ENCODE measurements at regions not wholly inside any gene's neighbourhood (a gene's known extent, or its start where the extent isn't known, plus 50 kb on each side); places are given as distances from the start of the nearest gene placed in this dataset.

DNA sequence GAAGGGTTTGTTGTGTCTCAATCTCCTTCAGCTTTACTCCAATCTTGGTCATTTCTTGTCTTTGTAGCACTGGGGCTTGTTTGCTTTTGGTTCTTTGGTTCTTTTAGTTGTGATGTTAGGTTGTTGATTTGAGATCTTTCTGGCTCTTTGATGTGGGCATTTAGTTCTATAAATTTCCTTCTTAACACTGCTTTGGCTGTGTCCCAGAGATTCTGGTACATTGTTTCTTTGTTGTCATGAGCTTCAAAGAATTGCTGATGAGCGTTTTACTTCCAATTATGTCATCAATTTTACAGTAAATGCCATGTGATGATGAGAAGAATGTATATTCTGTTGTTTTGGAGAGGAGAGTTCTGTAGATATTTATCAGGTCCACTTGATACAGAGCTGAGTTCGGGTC is 353.3 kb downstream of the MAN2A1 start:
- DNase-seq, result no peak
- TF ChIP-seq GATA1 (IDR thresholded peaks at IDR 0.05; ENCODE audit: low read depth, low read length), result no peak
- TF ChIP-seq POLR2A (IDR thresholded peaks at IDR 0.05; ENCODE audit: low read length), result no peak

DNA sequence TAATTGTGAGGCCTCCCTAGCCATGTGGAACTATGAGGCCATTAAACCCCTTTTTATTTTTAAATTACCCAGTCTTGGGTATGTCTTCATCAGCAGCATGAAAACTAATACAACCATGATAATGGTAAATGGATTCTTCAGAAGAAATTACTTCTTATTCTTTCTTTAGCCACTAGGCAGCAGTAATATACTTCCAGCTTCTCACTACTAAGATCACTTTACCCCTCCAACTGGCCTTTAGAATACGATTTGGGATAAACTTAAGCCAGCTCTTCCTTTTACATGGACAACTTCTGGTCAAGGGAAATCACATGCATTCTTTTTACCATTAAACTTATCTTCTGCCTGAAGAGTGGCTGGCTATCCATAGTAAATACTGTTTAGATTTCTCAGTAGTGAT is 355.4 kb downstream of the MAN2A1 start:
- DNase-seq, result no peak
- no peak for TF ChIP-seq POLR2A (IDR thresholded peaks at IDR 0.05; ENCODE audit: low read length)
- TF ChIP-seq GATA1 (IDR thresholded peaks at IDR 0.05; ENCODE audit: low read depth, low read length), result no peak

DNA sequence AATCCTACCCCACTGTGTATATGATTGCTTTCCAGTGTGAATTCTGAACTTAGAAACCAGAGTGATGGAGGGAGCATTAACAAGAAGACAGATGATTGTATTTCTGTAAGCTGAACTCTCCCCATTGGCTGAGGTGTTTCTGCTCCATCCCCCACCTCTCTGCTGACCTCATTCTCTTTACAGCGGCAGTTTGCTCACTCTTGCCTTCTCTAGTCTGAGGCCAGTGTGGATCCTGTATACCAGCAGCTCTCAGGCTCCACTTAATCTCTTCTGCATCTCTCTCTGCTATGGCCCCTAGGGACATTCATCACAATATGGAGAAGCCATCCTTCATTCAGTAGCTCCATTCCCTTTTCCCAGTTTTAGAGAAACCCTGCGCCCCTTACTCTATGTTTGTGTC is 358.8 kb downstream of the MAN2A1 start:
- no peak for DNase-seq
- no peak for TF ChIP-seq POLR2A (IDR thresholded peaks at IDR 0.05; ENCODE audit: low read length)
- TF ChIP-seq GATA1 (IDR thresholded peaks at IDR 0.05; ENCODE audit: low read depth, low read length), result no peak

DNA sequence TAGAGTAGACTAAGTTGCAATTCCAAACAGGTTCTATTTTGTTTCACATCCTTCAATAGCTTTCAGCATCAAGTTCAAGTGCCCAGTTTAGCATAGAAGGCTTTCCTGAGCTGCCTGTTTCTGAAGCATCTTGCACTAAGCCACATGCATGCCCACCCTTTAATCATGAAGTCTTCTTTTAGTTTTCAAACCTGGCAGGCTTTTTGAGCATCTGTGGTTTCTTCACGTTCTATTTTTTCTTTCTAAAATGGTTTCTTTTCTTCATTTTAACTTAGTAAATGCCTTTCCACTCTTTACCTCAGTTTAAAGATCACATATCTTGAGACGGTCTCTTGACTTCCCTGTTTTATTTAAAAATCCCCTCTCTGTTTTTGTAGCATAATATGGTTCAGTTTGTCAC is 360.1 kb downstream of the MAN2A1 start:
- TF ChIP-seq GATA1 (IDR thresholded peaks at IDR 0.05; ENCODE audit: low read depth, low read length), result no peak
- no peak for TF ChIP-seq POLR2A (IDR thresholded peaks at IDR 0.05; ENCODE audit: low read length)

DNA sequence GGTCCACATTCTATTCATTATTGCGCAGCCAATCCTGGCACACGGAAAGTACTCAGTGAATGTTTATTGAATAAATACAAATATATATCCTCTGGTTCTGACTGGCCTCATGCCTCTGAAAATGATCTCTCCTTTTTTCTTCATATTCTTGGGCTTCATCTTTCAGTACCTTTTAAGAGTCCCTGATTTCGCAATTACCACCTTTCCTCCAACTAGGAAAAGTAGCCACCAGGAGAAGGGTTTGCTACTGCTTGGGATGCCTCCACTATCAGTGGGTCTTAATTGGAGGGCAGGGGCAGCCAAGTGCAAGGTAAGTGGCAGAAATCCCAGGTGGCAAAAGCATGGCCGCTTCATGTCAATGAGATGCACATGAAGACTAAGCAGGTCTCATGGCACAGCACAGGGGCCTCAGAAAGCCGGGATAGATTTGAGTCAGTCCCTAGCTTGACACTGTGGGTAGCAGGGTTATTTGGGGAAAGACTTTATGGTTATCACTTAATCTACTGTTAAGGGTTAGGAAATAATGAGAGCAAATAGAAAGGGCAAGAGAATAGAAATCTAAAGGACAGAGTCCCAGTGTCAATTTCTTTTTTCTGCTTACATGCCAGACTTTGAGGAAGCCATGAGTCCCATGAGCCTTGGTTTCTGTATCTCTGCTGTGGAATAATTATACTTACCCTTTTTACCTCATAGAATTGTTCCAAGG is 361.1 kb downstream of the MAN2A1 start:
- TF ChIP-seq POLR2A (IDR thresholded peaks at IDR 0.05; ENCODE audit: low read length) (no peak), GATA1 (IDR thresholded peaks at IDR 0.05; ENCODE audit: low read depth, low read length) (no peak)
- DNase-seq, result no peak

More for the DNA sequence above, 360.1 kb downstream of the MAN2A1 start:
- no peak for DNase-seq

DNA sequence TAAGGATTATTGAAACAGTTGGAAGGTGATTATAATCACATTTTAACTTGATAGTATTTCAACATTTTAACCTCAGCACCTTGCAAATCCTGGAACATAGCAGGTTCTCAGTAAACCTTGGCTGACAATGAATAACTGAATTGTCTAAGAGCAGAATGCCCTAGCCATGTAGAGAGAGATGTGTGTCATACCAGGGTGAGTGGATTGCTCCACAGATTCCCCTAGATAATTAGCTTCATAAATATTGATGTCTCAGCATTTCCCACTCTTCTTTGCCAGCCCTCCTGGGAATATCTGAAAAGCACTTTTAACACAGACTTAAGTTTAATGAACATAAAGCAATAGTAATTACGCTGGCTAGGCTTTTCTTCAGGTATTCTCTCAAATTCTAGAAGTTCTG is 363.5 kb downstream of the MAN2A1 start:
- TF ChIP-seq POLR2A (IDR thresholded peaks at IDR 0.05; ENCODE audit: low read length), result no peak
- no peak for TF ChIP-seq GATA1 (IDR thresholded peaks at IDR 0.05; ENCODE audit: low read depth, low read length)

DNA sequence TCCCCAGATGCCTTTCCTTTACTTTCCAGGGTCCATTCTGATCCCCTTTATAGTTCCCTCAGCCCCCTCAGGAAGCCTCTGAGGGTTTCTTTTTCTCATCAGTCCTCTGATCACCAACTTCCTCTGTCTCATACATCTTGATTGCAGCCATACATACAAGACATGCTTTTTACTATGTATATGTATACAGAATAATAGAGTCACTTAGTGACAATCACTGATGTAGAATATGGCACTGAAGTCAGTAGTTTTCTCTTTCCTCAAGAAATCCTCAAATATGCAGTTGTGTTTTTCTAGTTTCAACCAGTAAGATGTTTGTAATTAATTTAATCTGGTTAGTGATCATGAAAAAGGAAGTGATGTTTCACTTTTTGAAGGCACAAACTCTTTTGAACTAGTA is 364.1 kb downstream of the MAN2A1 start:
- no peak for DNase-seq
- TF ChIP-seq POLR2A (IDR thresholded peaks at IDR 0.05; ENCODE audit: low read length), result no peak

More for the DNA sequence above, 363.5 kb downstream of the MAN2A1 start:
- no peak for DNase-seq

GRCh38 chr5:110054240-110054639 is 364.5 kb downstream of the MAN2A1 start:
- peak; percentile 43 to 44 for DNase-seq
- TF ChIP-seq GATA1 (IDR thresholded peaks at IDR 0.05; ENCODE audit: low read depth, low read length) (no peak), POLR2A (IDR thresholded peaks at IDR 0.05; ENCODE audit: low read length) (no peak)

GRCh38 chr5:110055302-110055701 is 365.6 kb downstream of the MAN2A1 start:
- no peak for DNase-seq
- TF ChIP-seq POLR2A (IDR thresholded peaks at IDR 0.05; ENCODE audit: low read length) (no peak), GATA1 (IDR thresholded peaks at IDR 0.05; ENCODE audit: low read depth, low read length) (no peak)

DNA sequence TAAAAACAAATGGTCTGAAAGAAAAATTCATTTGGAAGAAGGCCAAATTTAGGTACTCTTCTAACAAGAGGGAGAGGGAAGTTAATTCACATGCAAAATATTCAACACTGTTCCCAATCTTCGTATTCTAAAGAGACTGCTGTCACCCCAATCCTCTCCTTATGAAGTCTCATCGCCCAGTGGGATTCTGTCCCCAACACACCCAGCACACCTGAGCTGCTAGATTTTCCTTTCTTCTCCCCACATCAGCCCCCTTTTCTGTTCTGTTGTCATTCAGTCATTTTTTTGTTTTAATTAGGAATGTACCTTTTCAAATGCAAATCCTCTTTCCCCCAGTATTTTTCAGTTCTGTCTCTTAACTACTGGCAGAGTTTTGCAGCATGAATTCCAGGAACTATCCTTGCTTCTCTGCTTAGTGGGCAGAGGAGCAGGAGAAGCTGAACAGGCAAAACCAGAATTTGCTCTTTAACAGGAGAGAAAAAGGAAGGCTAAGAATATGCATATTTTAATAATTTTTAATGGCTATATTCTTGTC is 366.9 kb downstream of the MAN2A1 start:
- TF ChIP-seq POLR2A (IDR thresholded peaks at IDR 0.05; ENCODE audit: low read length), result no peak
- no peak for TF ChIP-seq GATA1 (IDR thresholded peaks at IDR 0.05; ENCODE audit: low read depth, low read length)
- DNase-seq, result no peak

GRCh38 chr5:110058175-110058574 is 368.4 kb downstream of the MAN2A1 start:
- no peak for DNase-seq

DNA sequence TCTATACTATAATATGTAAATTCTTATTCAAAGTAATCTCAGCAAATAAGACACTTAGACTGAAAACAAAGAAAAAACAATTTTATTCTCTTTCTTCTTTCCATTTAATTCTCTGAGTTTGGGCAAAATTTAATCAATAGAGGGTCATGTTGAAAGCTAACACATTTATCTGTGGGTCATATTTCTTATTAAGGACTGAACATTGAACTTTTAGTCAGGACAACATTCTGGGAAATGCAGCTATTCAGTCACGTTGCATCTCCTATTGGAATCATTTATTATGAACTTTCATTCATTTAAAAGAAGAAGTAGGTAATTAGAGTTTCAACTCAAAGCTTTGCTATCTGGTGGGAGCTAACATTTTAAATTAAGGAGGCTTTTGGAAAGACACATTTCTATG is 372.5 kb downstream of the MAN2A1 start:
- no peak for DNase-seq
- no peak for TF ChIP-seq POLR2A (IDR thresholded peaks at IDR 0.05; ENCODE audit: low read length)

More at GRCh38 chr5:110058175-110058574, 368.4 kb downstream of the MAN2A1 start:
- no peak for TF ChIP-seq POLR2A (IDR thresholded peaks at IDR 0.05; ENCODE audit: low read length)
- no peak for TF ChIP-seq GATA1 (IDR thresholded peaks at IDR 0.05; ENCODE audit: low read depth, low read length)

DNA sequence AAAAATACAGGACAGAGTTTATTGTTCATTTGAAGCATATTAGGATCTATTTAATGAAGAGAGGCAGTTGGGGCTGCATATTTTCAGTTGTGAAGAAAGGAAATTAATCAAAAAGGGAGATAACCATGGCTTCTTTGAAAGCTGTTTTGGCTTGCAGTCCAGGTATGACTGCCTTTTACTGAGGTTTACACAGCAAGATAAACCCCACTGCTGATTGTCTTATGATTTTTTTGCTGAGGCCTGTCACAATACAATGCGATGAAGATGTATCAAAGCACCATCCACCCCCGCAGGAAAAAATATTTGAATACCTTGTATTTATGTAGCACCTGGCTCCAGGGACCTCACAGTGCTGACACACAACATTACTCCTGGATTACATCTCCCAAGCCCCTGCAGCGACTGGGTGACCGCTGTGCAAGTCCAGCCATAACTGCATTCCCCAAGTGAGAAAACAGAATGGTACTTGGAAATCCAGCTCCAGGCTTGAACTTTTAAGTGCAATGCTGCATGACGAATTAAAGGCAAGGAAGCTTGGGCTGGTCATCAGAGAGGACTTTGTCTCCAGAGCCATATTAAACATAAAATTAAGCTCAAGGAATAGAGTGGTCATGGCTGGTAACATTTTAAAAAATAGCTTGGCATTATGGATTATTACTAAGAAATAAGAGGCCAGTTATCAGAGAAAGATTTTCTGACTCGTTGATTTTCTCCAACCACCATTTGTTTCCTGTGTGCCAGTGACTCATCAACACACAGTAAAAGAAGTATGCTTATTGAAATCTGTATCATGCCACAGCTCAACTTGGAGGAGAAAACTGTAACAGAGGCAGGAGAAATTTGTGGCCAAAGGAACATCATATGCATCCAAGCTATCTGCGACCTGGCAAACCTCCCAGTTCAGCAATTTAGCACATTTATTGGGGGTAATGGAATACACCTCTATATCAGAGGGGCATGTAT is 374.2 kb downstream of the MAN2A1 start:
- no peak for DNase-seq
- TF ChIP-seq GATA1 (IDR thresholded peaks at IDR 0.05; ENCODE audit: low read depth, low read length) (no peak), POLR2A (IDR thresholded peaks at IDR 0.05; ENCODE audit: low read length) (no peak)

- TF ChIP-seq GATA1 (IDR thresholded peaks at IDR 0.05; ENCODE audit: low read depth, low read length) (no peak), POLR2A (IDR thresholded peaks at IDR 0.05; ENCODE audit: low read length) (no peak)
- DNase-seq, result no peak
Measured at GRCh38 chr5:110064603-110065268, 375.0 kb downstream of the MAN2A1 start.
